Fibroblast of peridontal ligament (primary cell): ENCODE measurements at regions not wholly inside any gene's neighbourhood (a gene's known extent, or its start where the extent isn't known, plus 50 kb on each side); places are given as distances from the start of the nearest gene placed in this dataset.

Experiments
- DNase-seq: peaks from one replicate; pipeline ENCODE4 v3.0.0-alpha.2; 2010; ENCODE audit errors: extremely low read depth

- no peak for DNase-seq
These were observed 66.8 kb upstream of the RPS6KA2 start for GRCh38 chr6:166693880-166694279.

GRCh38 chr6:166692723-166693302, 65.8 kb upstream of the RPS6KA2 start:
- no peak for DNase-seq

- DNase-seq, result no peak
These were observed 64.7 kb upstream of the RPS6KA2 start for GRCh38 chr6:166691746-166692145.

GRCh38 chr6:166691199-166691598, 64.1 kb upstream of the RPS6KA2 start:
- no peak for DNase-seq

- DNase-seq, result no peak
These were observed 62.6 kb upstream of the RPS6KA2 start for GRCh38 chr6:166689687-166690086.

GRCh38 chr6:166688901-166689300, 61.9 kb upstream of the RPS6KA2 start:
- no peak for DNase-seq

- DNase-seq, result no peak
These were observed 60.8 kb upstream of the RPS6KA2 start for GRCh38 chr6:166687879-166688205.

GRCh38 chr6:166687070-166687878, 60.2 kb upstream of the RPS6KA2 start:
- DNase-seq, result no peak

GRCh38 chr6:166686317-166686716, 59.3 kb upstream of the RPS6KA2 start:
- DNase-seq, result no peak

GRCh38 chr6:166684866-166685265, 57.8 kb upstream of the RPS6KA2 start:
- DNase-seq, result no peak

GRCh38 chr6:166684170-166684569, 57.1 kb upstream of the RPS6KA2 start:
- no peak for DNase-seq

GRCh38 chr6:166683477-166683876, 56.4 kb upstream of the RPS6KA2 start:
- DNase-seq, result no peak

- DNase-seq, result no peak
These were observed 52.5 kb upstream of the RPS6KA2 start for GRCh38 chr6:166679566-166679965.

- no peak for DNase-seq
These were observed 51.4 kb upstream of the RPS6KA2 start for GRCh38 chr6:166678426-166678825.

- DNase-seq, result no peak
These were observed 50.9 kb upstream of the RPS6KA2 start for GRCh38 chr6:166677941-166678340.
